Thyroid gland (tissue), 4 donors: ENCODE measurements at regions not wholly inside any gene's neighbourhood (a gene's known extent, or its start where the extent isn't known, plus 50 kb on each side); places are given as distances from the start of the nearest gene placed in this dataset.

Experiments used
- CTCF ChIP-seq, 6 experiments: fragments of 200-600 bp in 3 of 6; fragments of 450-650 bp in 3 of 6; sonication (generic) in 3 of 6; IDR thresholded peaks; one replicate each; pipeline ENCODE4 v1.5.1; 2016 to 2019; ENCODE audit warnings: antibody characterized with exemption in 6 of 6, mild to moderate bottlenecking in 2 of 6, inconsistent platforms in 1 of 6, moderate library complexity in 1 of 6
- POLR2A ChIP-seq, 2 donors: fragments of 450-650 bp; IDR thresholded peaks; one replicate each; pipeline ENCODE4 v1.6.1; 2017; ENCODE audit warnings: antibody characterized with exemption in 2 of 2, mild to moderate bottlenecking in 2 of 2, moderate library complexity in 1 of 2

DNA sequence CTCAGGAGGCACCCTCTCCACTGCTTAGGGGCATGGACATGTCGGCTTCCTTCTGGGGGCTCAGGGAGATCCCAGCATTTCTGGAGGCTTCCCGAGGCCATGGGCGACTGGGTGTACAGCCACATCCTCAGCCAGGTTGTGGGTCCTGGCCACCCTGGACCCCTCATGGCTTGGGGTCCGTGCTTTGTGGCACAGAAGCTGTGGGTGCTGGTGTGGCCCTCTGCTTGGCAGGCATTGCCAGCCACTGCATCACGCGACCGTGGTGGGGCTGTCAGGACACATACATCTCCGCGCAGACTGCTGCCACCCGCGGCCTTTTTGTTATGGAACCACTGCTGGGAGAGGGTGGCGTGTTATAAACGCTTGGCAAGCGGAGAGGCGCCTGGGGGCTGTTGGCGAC is 1174.9 kb downstream of the BRD1 start:
- TF ChIP-seq CTCF (IDR thresholded peaks at IDR 0.05) (no peak), POLR2A (IDR thresholded peaks at IDR 0.05) (no peak)
